ENCODE measurements at regions not wholly inside any gene's neighbourhood (a gene's known extent, or its start where the extent isn't known, plus 50 kb on each side); places are given as distances from the start of the nearest gene placed in this dataset.

- 57 to 87% methylated on average over 1 of the region's 1 CpG for WGBS, 2 donors
Observed at GRCh38 chr9:73665253-73665652, 513.6 kb downstream of the ANXA1 start.

GRCh38 chr9:73667749-73668148, 516.1 kb downstream of the ANXA1 start:
- H3K27me3 ChIP-seq = no peaks in the 10 kb centered on the region
- H3K36me3 ChIP-seq = no peaks in the 10 kb centered on the region
- no peaks in the 10 kb centered on the region for H3K9me3 ChIP-seq
- DNase-seq = no peak
- intact Hi-C loops (cut with DNase I) = no loop called here
- no peaks in the 10 kb centered on the region for H3K4me1 ChIP-seq
- WGBS, 2 donors = 45 to 69% methylated on average over 1 of the region's 1 CpG
- no peak overlapping the region for H3K27ac ChIP-seq
- H3K4me3 ChIP-seq = no peak overlapping the region
- TF ChIP-seq POLR2A (IDR thresholded peaks at IDR 0.05) (no peak), CTCF (IDR thresholded peaks at IDR 0.05) (peak in 1 of 6 experiments; percentile 23)

More at GRCh38 chr9:73665253-73665652, 513.6 kb downstream of the ANXA1 start:
- no peak for DNase-seq
- intact Hi-C loops (cut with DNase I) = no loop called here
- no peaks in the 10 kb centered on the region for H3K9me3 ChIP-seq
- no peak overlapping the region for H3K4me3 ChIP-seq
- H3K4me1 ChIP-seq = no peaks in the 10 kb centered on the region
- no peak for TF ChIP-seq CTCF (IDR thresholded peaks at IDR 0.05)
- TF ChIP-seq POLR2A (IDR thresholded peaks at IDR 0.05) = no peak
- no peaks in the 10 kb centered on the region for H3K36me3 ChIP-seq
- H3K27me3 ChIP-seq = no peaks in the 10 kb centered on the region
- no peak overlapping the region for H3K27ac ChIP-seq

GRCh38 chr9:73680831-73681230, 529.2 kb downstream of the ANXA1 start:
- no peak overlapping the region for H3K27ac ChIP-seq
- no peaks in the 10 kb centered on the region for H3K4me1 ChIP-seq
- 52 to 56% methylated on average over 6 of the region's 6 CpGs for WGBS, 2 donors
- H3K9me3 ChIP-seq = no peaks in the 10 kb centered on the region
- DNase-seq = no peak
- no peak overlapping the region for H3K4me3 ChIP-seq
- TF ChIP-seq POLR2A (IDR thresholded peaks at IDR 0.05) = no peak
- no peak for TF ChIP-seq CTCF (IDR thresholded peaks at IDR 0.05)
- intact Hi-C loops (cut with DNase I) = no loop called here
- H3K36me3 ChIP-seq = no peaks in the 10 kb centered on the region
- H3K27me3 ChIP-seq = no peaks in the 10 kb centered on the region

GRCh38 chr9:73682789-73683188, 531.1 kb downstream of the ANXA1 start:
- intact Hi-C loops (cut with DNase I) = no loop called here

GRCh38 chr9:73683862-73684591, 532.4 kb downstream of the ANXA1 start:
- no peak overlapping the region for H3K4me3 ChIP-seq
- H3K27me3 ChIP-seq = no peaks in the 10 kb centered on the region
- DNase-seq = no peak
- H3K27ac ChIP-seq = no peak overlapping the region
- no peaks in the 10 kb centered on the region for H3K36me3 ChIP-seq
- no peak for TF ChIP-seq POLR2A (IDR thresholded peaks at IDR 0.05)
- peak in 5 of 6 experiments; percentile 26 to 76 (median 34) for TF ChIP-seq CTCF (IDR thresholded peaks at IDR 0.05)
- intact Hi-C loops (cut with DNase I) = no loop called here
- H3K9me3 ChIP-seq = no peaks in the 10 kb centered on the region
- no peaks in the 10 kb centered on the region for H3K4me1 ChIP-seq

More at GRCh38 chr9:73682789-73683188, 531.1 kb downstream of the ANXA1 start:
- Histone ChIP-seq H3K27me3 (no peaks in the 10 kb centered on the region), H3K9me3 (no peaks in the 10 kb centered on the region), H3K36me3 (no peaks in the 10 kb centered on the region), H3K4me3 (no peak overlapping the region), H3K4me1 (no peaks in the 10 kb centered on the region), H3K27ac (no peak overlapping the region)
- no peak for TF ChIP-seq POLR2A (IDR thresholded peaks at IDR 0.05)
- no peak for TF ChIP-seq CTCF (IDR thresholded peaks at IDR 0.05)
- DNase-seq = no peak
